ENCODE measurements at regions not wholly inside any gene's neighbourhood (a gene's known extent, or its start where the extent isn't known, plus 50 kb on each side); places are given as distances from the start of the nearest gene placed in this dataset.

- TF ChIP-seq ZNF473 (tag by site-specific recombination; IDR thresholded peaks at IDR 0.05), result no peak
- TF ChIP-seq, protein P1, sequence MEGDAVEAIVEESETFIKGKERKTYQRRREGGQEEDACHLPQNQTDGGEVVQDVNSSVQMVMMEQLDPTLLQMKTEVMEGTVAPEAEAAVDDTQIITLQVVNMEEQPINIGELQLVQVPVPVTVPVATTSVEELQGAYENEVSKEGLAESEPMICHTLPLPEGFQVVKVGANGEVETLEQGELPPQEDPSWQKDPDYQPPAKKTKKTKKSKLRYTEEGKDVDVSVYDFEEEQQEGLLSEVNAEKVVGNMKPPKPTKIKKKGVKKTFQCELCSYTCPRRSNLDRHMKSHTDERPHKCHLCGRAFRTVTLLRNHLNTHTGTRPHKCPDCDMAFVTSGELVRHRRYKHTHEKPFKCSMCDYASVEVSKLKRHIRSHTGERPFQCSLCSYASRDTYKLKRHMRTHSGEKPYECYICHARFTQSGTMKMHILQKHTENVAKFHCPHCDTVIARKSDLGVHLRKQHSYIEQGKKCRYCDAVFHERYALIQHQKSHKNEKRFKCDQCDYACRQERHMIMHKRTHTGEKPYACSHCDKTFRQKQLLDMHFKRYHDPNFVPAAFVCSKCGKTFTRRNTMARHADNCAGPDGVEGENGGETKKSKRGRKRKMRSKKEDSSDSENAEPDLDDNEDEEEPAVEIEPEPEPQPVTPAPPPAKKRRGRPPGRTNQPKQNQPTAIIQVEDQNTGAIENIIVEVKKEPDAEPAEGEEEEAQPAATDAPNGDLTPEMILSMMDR (tag by site-specific recombination; IDR thresholded peaks at IDR 0.05), result no peak
- no peak for TF ChIP-seq ATF2 (tag by site-specific recombination; IDR thresholded peaks at IDR 0.05; ENCODE audit: low read depth)
- no peak for TF ChIP-seq ZNF311 (tag by site-specific recombination; IDR thresholded peaks at IDR 0.05; ENCODE audit: borderline replicate concordance)
- no peak for TF ChIP-seq ZSCAN23 (tag by site-specific recombination; IDR thresholded peaks at IDR 0.05)
- TF ChIP-seq, protein P2, sequence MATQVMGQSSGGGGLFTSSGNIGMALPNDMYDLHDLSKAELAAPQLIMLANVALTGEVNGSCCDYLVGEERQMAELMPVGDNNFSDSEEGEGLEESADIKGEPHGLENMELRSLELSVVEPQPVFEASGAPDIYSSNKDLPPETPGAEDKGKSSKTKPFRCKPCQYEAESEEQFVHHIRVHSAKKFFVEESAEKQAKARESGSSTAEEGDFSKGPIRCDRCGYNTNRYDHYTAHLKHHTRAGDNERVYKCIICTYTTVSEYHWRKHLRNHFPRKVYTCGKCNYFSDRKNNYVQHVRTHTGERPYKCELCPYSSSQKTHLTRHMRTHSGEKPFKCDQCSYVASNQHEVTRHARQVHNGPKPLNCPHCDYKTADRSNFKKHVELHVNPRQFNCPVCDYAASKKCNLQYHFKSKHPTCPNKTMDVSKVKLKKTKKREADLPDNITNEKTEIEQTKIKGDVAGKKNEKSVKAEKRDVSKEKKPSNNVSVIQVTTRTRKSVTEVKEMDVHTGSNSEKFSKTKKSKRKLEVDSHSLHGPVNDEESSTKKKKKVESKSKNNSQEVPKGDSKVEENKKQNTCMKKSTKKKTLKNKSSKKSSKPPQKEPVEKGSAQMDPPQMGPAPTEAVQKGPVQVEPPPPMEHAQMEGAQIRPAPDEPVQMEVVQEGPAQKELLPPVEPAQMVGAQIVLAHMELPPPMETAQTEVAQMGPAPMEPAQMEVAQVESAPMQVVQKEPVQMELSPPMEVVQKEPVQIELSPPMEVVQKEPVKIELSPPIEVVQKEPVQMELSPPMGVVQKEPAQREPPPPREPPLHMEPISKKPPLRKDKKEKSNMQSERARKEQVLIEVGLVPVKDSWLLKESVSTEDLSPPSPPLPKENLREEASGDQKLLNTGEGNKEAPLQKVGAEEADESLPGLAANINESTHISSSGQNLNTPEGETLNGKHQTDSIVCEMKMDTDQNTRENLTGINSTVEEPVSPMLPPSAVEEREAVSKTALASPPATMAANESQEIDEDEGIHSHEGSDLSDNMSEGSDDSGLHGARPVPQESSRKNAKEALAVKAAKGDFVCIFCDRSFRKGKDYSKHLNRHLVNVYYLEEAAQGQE (tag by site-specific recombination; IDR thresholded peaks at IDR 0.05), result no peak
- TF ChIP-seq ZNF513 (tag by site-specific recombination; IDR thresholded peaks at IDR 0.05), result no peak
- no peak for TF ChIP-seq ZNF529 (tag by site-specific recombination; IDR thresholded peaks at IDR 0.05; ENCODE audit: insufficient replicate concordance)
- no peak for TF ChIP-seq ZNF24 (tag by site-specific recombination; IDR thresholded peaks at IDR 0.05)
- no peak for TF ChIP-seq ZNF350 (tag by site-specific recombination; IDR thresholded peaks at IDR 0.05)
- TF ChIP-seq ZNF398 (tag by site-specific recombination; IDR thresholded peaks at IDR 0.05), result no peak
Observed at GRCh38 chr10:114881417-114881816, 56.6 kb upstream of the TRUB1 start.

Data from HEK293 (cell line).